NCI-H146 treated with DMSO at 0.1 percent for 48 hours (cell line): ENCODE measurements at regions not wholly inside any gene's neighbourhood (a gene's known extent, or its start where the extent isn't known, plus 50 kb on each side); places are given as distances from the start of the nearest gene placed in this dataset.
"Not testable (repeated sequence)": the region's sequence is repeated elsewhere in the genome, so short reads cannot be mapped to it uniquely, and the experiment has no call there.

ENCODE experiments used
- DNase-seq: peaks from one replicate; lab custom pipeline; 2025; ENCODE audit not compliant: unreplicated experiment; lab: John Stamatoyannopoulos, UW

DNA sequence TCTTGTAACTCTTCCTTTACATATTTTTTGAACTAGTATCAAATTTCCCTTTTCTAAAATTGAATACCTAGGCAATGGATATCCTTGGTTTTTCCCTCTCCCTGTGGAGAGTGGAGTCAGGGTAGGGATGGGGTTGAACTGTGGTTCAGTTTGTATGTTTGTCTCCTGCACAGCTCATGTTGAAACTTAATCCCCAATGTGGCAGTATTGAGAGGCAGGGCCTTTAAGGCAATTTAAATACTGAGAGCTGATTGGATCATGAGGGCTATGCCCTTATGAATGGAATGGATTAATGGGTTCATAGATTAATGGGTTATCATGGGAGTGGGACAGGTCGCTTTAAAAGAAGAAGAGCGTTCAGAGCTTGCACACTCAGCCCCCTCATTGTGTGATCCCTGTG lies 127.2 kb upstream of the RGS6 start:
- no peak for DNase-seq

DNA sequence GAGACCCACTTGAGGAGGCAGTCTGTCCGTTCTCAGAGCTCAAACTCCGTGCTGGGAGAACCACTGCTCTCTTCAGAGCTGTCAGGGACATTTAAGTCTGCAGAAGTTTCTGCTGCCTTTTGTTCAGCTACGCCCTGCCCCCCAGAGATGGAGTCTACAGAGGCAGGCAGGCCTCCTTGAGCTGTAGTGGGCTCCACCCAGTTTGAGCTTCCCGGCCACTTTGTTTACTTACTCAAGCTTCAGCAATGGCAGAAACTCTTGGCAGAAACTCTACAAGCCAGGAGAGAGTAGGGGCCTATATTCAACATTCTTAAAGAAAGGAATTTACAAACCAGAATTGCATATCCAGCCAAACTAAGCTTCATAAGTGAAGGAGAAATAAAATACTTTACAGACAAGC lies 125.2 kb upstream of the RGS6 start:
- DNase-seq, result not testable (repeated sequence)

DNA sequence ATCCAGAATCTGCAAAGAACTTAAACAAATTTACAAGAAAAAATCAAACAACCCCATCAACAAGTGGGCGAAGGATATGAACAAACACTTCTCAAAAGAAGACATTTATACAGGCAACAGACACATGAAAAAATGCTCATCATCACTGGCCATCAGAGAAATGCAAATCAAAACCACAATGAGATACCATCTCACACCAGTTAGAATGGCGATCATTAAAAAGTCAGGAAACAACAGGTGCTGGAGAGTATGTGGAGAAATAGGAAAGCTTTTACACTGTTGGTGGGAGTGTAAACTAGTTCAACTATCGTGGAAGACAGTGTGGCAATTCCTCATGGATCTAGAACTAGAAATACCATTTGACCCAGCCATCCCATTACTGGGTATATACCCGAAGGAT lies 121.4 kb upstream of the RGS6 start:
- DNase-seq, result not testable (repeated sequence)

DNA sequence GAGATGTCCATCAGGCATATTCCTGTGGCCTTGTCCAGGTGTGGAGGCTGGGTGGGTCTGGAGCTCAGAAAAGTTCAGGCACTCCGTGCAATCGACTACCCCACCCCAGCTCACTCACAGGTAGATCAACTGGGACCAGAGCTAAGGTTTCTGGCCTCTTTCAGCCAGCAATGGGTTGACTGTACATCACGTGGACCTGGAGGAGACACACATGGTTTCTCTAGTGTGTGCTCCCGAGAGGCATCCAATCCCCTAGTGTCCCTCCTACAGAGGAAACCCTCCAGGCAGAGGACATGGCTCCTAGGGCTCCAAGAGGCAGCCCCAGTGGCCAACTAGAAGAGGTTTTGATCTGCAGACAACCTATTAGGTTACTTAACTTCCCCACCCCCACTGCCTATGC lies 119.5 kb upstream of the RGS6 start:
- DNase-seq, result no peak

DNA sequence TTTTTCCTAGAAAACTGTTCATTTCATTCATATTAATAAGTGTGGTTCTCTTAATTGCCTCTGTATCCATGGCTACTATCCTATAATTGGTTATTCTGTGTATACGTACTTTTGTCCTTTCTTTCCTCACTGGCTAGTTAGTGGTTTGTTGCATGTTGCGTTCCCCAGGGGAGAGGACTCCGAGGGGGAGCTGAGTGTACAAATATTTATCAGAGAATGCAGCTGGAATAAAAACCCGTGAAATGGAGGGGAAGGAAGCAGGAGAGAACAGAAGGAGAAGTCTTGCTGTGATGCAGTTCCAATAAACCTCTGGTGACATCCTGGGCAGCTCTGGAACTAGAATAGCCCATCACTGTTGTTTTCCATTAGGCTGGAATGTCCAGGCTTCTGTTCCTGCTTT lies 117.1 kb upstream of the RGS6 start:
- DNase-seq, result peak; percentile 1

DNA sequence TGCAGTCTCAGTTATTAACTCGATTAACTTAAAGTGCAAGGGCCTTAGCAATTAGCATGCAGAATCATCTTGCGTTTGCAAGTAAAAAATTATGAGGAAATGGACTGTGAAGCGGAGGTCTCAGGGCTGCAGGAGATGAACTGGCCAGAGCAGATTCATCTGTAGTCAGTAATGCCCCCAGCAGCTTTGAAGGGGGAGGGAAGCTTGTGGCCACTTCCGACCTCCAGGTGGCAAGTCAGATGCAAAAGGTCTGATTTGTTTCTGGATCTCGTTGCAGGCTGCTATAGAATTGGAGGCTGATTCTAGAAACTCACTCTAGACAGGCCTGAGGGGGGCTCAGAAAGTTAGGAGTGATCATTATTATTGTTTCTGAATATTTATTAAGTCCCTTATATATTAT lies 107.4 kb upstream of the RGS6 start:
- no peak for DNase-seq

DNA sequence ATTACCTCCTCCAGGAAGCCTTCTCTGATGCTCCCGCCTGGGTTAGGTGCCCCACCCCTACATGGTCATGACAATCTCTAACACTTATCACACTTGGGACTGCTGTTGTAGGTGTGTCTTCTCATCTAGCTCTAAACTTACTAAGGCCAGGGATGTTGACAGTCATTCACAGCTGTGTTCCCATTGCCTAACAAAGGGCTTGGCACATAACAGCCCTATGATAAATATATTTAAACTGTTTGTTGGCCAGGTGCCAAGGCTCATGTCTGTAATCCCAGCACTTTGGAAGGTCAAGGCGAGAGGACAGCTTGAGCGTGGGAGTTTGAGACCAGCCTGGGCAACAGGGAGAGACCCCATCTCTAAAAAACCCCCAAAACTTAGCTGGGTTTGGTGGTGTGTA lies 98.8 kb upstream of the RGS6 start:
- DNase-seq, result no peak

DNA sequence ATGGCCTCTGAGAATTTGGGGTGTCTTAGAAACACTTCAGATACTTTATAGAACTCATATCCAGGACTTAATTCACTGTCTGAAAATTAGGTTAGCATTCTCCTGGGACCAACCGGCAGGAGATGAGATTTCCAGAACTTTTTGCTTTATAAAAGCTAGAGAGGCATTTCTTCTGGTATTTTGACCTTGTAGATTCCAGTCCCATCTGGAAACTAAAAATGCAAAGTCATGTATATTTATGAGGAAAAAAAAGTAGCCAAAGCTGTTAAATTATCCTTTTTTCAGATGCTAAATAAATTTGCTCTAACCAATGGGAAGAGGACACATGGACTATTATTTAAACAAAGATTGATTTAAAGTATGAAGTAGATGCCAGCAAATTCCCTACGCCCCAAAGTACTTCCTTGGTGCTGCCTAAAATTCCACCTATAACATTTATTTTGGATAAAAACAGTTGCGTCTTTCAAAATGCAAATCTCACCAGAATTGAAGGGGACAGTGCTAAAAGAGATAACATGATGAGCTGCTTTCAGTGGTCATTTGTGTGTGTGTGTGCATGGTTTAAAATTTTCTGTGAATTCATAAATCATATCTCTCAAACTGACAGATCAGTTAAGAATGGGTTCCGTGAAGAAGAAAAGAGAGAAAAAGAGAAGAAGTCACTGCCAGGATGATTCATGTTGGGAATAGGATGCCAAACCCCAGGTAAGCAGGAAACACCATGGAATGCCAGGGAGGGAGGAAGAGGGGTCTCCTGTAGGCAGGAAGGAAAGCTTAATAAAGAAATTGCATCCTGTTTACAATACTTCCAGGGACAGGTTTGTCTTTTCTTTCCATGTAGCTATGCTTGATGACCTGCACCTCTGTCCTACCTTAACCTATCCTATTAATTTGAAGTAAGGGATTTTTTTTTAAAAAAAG lies 97.7 kb upstream of the RGS6 start:
- no peak for DNase-seq

DNA sequence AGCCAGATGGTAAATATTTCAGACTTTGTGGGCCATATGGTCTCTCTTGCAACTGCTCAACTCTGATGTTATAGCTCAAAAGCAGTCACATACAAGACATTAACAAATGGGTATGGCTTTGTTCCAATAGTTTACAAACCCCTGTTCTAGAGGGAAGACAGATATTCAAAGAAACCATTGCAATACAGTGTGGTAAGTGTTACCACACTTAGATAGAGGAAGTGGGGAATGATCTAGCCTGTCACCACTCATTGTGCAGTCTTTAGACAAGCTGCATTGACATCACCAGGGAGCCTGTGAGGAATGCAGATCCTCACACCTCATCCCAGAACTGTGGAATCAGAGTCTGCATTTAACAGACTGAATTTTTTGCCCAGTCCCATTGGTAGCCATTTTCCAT lies 80.0 kb upstream of the RGS6 start:
- DNase-seq, result no peak

DNA sequence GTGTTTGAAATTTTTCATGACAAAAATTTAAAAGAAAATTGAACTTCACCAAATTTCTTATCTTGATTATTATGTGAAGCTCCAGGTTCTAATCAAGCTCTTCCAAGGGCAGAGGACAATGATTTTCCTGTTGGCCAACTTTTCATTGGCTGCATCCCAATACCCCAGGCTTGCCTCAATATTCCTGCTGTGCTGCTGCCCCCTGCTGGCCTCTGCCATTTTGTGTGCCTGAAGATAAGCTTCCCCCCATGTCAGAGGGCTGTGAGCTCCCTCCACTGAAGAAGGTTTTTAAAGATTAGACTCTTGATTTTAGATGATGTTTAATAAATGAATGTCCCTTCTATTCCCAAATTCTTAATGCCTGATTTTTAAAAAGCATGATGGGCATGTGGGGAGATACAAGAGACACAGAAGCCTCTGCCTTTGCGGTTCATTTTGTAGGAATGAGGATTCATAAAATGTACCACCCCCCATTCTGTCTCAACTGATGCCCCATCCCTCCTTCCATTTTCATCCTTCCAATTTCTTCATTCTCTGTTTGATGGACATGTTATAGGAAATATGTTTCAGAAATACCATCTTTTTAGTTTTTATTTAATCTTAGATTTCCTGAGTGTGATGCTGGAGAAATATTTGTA lies 76.7 kb upstream of the RGS6 start:
- DNase-seq, result no peak

DNA sequence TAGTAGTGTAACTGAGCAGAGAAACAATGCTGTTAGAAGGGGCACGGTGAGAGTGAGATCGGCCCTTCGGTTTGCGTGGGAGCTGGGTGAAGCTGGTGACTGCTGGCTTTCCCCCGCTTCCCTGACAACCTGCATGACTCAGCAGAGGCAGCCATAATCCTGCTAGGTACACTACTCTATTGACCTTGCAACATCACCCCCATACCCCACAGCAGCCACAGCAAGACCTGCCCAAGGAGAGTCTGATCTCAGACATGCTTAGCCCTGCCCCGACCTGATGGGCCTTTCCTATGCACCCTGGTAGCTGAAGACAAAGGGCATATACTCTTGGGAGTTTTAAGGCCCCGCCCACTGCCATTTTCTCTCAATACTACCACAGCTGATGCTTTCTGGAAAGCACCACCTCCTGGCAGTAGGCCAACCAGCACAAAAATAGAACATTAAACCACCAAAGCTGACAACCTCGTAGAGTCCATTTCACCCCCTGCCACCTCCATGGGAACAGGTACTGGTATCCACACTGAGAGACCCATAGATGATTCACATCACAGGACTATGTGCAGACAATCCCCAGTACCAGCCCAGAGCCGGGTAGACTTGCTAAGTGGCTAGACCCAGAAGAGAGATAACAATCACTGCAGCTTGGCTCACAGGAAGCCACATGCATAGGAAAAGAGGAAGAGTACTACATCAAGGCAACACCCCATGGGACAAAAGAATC lies 75.9 kb upstream of the RGS6 start:
- no peak for DNase-seq

DNA sequence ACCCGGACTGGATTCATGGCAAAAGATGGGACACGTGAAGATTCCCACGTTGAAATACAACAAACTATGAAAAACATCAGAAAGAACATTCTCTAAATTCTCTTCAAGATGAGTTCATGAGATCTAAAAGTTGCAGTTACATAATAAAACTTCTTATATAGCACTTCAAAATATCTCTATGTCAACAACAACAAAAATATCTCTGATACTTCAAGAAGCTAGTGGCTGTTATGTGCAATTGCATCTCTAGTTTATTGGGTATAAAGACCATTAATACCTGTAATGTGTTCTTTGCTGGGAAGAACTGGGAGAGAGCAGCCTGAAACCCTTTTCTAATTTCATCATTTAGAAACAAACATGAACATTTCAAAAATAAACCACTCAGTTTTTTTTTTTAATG lies 69.2 kb upstream of the RGS6 start:
- no peak for DNase-seq

DNA sequence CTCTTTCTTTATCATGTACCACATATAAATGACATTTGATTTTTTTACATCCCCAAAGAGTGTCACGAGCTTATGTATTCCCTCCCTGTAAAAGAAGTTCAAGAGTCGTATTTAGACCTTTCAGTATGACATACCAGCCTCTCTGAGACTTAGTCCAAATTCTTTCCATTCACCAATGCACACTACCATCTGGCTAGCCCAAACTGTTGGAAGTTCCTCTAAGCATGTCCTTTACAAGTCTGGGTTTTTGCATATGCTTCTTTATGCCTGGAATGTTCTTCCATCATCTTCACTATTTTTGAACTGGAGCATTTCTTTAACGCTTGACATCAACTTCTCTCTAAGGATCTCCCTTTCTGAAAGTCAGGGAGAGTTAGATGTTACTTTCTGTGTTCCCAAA lies 68.5 kb upstream of the RGS6 start:
- DNase-seq, result no peak
